ENCODE measurements at regions not wholly inside any gene's neighbourhood (a gene's known extent, or its start where the extent isn't known, plus 50 kb on each side); places are given as distances from the start of the nearest gene placed in this dataset.

DNA sequence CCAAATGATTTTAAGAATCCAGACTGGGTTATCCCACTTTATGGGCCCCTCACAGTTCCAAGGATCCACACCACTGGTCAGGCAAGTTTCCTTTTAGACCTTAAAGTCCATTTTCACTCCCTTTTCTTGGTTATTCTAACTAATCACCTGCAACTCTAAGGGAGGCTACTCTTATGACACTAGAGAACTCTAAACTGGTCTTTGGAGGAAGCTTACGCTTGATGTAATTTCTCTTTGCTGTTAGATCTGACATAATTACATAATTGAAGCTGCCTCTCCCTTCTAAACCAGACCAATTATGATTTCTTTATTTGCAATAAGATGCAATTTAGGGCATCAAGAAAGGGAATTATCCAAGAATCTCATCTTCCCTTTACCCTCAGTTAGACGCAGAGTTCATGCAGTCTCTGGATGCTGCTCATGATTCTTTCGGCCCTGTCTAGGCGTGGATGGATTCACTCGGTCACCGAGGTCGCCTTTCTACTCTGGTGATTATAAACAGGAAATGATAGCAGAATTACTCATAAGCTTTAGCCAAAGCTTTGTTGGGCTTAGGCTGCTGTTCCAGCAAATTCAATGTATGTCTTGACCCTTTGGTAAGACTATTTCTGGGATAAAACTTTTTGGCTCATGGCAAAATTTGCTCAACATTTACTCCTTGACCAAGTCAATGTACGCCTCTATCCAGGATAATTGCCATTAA is 130.9 kb upstream of the PRNP start (continued):
- TF ChIP-seq, protein P1, sequence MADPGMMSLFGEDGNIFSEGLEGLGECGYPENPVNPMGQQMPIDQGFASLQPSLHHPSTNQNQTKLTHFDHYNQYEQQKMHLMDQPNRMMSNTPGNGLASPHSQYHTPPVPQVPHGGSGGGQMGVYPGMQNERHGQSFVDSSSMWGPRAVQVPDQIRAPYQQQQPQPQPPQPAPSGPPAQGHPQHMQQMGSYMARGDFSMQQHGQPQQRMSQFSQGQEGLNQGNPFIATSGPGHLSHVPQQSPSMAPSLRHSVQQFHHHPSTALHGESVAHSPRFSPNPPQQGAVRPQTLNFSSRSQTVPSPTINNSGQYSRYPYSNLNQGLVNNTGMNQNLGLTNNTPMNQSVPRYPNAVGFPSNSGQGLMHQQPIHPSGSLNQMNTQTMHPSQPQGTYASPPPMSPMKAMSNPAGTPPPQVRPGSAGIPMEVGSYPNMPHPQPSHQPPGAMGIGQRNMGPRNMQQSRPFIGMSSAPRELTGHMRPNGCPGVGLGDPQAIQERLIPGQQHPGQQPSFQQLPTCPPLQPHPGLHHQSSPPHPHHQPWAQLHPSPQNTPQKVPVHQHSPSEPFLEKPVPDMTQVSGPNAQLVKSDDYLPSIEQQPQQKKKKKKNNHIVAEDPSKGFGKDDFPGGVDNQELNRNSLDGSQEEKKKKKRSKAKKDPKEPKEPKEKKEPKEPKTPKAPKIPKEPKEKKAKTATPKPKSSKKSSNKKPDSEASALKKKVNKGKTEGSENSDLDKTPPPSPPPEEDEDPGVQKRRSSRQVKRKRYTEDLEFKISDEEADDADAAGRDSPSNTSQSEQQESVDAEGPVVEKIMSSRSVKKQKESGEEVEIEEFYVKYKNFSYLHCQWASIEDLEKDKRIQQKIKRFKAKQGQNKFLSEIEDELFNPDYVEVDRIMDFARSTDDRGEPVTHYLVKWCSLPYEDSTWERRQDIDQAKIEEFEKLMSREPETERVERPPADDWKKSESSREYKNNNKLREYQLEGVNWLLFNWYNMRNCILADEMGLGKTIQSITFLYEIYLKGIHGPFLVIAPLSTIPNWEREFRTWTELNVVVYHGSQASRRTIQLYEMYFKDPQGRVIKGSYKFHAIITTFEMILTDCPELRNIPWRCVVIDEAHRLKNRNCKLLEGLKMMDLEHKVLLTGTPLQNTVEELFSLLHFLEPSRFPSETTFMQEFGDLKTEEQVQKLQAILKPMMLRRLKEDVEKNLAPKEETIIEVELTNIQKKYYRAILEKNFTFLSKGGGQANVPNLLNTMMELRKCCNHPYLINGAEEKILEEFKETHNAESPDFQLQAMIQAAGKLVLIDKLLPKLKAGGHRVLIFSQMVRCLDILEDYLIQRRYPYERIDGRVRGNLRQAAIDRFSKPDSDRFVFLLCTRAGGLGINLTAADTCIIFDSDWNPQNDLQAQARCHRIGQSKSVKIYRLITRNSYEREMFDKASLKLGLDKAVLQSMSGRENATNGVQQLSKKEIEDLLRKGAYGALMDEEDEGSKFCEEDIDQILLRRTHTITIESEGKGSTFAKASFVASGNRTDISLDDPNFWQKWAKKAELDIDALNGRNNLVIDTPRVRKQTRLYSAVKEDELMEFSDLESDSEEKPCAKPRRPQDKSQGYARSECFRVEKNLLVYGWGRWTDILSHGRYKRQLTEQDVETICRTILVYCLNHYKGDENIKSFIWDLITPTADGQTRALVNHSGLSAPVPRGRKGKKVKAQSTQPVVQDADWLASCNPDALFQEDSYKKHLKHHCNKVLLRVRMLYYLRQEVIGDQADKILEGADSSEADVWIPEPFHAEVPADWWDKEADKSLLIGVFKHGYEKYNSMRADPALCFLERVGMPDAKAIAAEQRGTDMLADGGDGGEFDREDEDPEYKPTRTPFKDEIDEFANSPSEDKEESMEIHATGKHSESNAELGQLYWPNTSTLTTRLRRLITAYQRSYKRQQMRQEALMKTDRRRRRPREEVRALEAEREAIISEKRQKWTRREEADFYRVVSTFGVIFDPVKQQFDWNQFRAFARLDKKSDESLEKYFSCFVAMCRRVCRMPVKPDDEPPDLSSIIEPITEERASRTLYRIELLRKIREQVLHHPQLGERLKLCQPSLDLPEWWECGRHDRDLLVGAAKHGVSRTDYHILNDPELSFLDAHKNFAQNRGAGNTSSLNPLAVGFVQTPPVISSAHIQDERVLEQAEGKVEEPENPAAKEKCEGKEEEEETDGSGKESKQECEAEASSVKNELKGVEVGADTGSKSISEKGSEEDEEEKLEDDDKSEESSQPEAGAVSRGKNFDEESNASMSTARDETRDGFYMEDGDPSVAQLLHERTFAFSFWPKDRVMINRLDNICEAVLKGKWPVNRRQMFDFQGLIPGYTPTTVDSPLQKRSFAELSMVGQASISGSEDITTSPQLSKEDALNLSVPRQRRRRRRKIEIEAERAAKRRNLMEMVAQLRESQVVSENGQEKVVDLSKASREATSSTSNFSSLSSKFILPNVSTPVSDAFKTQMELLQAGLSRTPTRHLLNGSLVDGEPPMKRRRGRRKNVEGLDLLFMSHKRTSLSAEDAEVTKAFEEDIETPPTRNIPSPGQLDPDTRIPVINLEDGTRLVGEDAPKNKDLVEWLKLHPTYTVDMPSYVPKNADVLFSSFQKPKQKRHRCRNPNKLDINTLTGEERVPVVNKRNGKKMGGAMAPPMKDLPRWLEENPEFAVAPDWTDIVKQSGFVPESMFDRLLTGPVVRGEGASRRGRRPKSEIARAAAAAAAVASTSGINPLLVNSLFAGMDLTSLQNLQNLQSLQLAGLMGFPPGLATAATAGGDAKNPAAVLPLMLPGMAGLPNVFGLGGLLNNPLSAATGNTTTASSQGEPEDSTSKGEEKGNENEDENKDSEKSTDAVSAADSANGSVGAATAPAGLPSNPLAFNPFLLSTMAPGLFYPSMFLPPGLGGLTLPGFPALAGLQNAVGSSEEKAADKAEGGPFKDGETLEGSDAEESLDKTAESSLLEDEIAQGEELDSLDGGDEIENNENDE (IDR thresholded peaks at IDR 0.05; ENCODE audit: insufficient replicate concordance, low read length) = no peak
- TF ChIP-seq EZH2 (IDR thresholded peaks at IDR 0.05; ENCODE audit: low read depth, low read length, severe bottlenecking) (no peak), ATF2 (IDR thresholded peaks at IDR 0.05; ENCODE audit: low read length) (no peak), POU5F1 (IDR thresholded peaks at IDR 0.05; ENCODE audit: low read depth, low read length) (no peak), EGR1 (IDR thresholded peaks at IDR 0.05; ENCODE audit: borderline replicate concordance, low read depth, low read length) (no peak), SRF (IDR thresholded peaks at IDR 0.05; ENCODE audit: low read depth, low read length) (no peak), CBX8 (IDR thresholded peaks at IDR 0.05; ENCODE audit: borderline replicate concordance, low read depth, low read length) (no peak), RAD21 (IDR thresholded peaks at IDR 0.05 in 1 of 2, conservative IDR thresholded peaks at IDR 0.05 in 1 of 2; ENCODE audit: low read depth in 2 of 2, low read length in 2 of 2) (no peak)

All from H1 (cell line).